ENCODE measurements at regions not wholly inside any gene's neighbourhood (a gene's known extent, or its start where the extent isn't known, plus 50 kb on each side); places are given as distances from the start of the nearest gene placed in this dataset.

DNA sequence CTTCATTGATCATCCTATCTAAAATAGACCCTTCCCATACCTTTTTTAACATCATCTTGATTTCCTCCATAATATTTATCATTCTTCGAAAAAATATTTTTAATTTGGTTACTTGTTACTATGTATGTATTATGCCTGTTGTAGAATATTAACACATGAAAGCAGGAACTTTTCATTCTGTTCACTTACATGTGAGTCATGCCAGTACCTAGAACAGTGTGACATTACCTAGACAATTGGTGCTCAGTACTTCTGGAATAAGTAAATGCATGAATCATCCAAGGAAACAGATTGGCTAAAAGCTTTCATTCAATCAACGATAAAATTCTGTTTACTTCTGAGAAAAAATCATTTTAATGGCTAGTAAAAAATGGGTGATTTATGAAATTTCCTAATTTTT, 76.4 kb downstream of the CXXC4 start:
- no peak overlapping the region for H3K4me3 Mint-ChIP-seq
- no peaks in the 10 kb centered on the region for H3K4me1 Mint-ChIP-seq
- H3K36me3 Mint-ChIP-seq = no peaks in the 10 kb centered on the region
- H3K9me3 Mint-ChIP-seq = no peaks in the 10 kb centered on the region
- H3K27ac Mint-ChIP-seq = no peak overlapping the region
- DNase-seq (ENCODE audit: low spot score in 2 of 2) (no peak), ATAC-seq (no peak)

DNA sequence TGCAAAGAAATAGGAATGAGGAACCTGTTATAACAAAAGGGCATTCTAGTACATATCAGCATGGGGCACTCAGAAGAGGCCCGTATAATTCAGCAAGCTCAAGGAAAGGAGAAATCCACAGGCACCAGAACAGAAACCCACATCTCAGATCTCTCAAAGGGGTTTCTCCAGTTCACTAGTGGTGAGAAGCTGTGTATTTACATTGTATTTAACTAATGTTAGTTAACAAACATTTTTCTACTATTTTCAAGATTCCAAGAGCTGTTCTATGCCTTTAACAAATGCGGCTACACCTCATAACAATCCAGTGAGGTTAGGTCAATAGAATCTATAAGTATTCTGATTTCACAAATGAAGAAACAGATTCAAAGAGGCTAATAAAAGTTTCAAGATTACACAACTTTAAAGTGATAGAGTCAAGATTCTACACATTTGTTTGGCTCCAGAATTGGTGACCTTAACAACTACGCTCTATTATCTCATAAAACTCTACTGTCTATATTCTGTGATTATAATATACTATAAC, 77.3 kb downstream of the CXXC4 start:
- ATAC-seq = no peak

DNA sequence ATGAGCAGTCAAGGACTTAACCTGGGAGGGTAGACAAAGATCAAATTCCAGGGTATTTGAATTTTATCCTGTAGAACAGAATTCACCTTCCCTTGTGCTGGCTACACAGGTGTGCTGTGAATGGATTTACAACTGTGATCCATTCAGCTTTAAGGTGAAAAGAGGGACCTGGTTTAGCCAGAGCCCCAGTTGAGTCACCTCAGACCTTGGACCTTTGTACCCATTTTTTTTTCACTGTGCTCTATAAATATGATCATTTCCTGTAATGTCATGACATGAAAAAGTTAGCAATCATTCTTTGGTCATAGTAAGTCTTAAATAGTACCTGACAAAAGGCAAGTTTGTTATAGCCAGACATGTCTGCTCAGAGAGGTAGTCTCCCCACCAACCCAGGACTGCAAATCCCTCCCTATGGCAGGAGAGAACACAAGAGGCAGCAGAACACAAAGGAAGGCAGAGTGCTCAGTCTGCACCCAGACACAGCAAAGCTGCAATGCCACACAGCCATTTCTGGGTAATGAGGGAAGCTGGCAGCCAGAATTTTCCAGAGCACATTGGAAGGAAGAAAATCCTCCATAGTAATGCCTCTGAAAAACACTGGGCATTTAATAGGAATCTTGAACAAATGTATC, 77.9 kb downstream of the CXXC4 start:
- ATAC-seq (no peak), DNase-seq (ENCODE audit: low spot score in 2 of 2) (no peak)
- Mint-ChIP-seq H3K36me3 (no peaks in the 10 kb centered on the region), H3K4me3 (no peak overlapping the region), H3K9me3 (no peaks in the 10 kb centered on the region), H3K4me1 (no peaks in the 10 kb centered on the region), H3K27ac (no peak overlapping the region)

More for the DNA sequence above, 77.3 kb downstream of the CXXC4 start:
- H3K4me3 Mint-ChIP-seq = no peak overlapping the region
- no peaks in the 10 kb centered on the region for H3K36me3 Mint-ChIP-seq
- no peaks in the 10 kb centered on the region for H3K9me3 Mint-ChIP-seq
- H3K4me1 Mint-ChIP-seq = no peaks in the 10 kb centered on the region
- no peak overlapping the region for H3K27ac Mint-ChIP-seq
- no peak for DNase-seq (ENCODE audit: low spot score in 2 of 2)

DNA sequence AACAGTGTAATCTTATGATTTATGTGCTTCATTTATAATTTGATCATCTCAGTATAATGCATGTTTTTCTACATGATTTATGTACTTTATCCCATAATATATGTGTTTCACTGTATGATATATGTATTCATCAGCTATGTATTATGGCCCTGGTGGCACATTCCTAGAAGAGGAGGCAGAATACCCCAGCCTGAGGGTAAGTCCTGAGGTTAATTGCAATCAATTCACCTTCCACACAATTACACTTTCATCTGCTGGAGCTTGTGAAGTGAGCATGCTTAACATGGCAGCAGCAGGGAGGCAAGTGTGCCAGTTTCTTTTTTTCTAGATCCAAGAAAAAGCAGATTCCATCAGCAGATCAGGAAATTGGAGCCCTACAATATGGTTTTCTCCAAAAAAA, 81.2 kb downstream of the CXXC4 start:
- no peaks in the 10 kb centered on the region for H3K36me3 Mint-ChIP-seq
- H3K9me3 Mint-ChIP-seq = no peaks in the 10 kb centered on the region
- H3K27ac Mint-ChIP-seq = no peak overlapping the region
- H3K4me1 Mint-ChIP-seq = no peaks in the 10 kb centered on the region
- DNase-seq (ENCODE audit: low spot score in 2 of 2) = no peak
- ATAC-seq = no peak
- H3K4me3 Mint-ChIP-seq = no peak overlapping the region

- H3K27ac Mint-ChIP-seq = no peak overlapping the region
Observed at GRCh38 chr4:104412344-104412743, 82.3 kb downstream of the CXXC4 start.

DNA sequence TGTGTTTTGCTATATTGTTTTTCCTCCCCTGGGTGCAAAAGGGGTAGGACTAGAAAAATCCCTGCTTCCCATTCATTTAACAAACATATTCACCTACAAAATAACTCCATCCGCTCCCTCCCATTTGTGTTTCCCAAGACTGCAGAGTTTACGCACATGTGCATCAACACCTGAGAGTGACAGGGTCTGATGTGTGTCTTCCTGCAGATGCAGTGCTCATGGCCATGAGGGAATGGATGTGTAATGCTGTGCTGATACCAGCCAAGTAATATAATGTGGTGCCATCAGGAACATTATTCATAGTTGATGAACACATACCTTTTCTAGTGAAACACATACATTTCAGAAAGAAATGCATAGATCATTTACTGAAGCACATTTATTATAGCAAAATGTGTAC, 83.2 kb downstream of the CXXC4 start:
- H3K27ac Mint-ChIP-seq = no peak overlapping the region
- no peak for ATAC-seq
- H3K36me3 Mint-ChIP-seq = no peaks in the 10 kb centered on the region
- DNase-seq (ENCODE audit: low spot score in 2 of 2) = no peak
- no peaks in the 10 kb centered on the region for H3K9me3 Mint-ChIP-seq
- H3K4me1 Mint-ChIP-seq = no peaks in the 10 kb centered on the region
- H3K4me3 Mint-ChIP-seq = no peak overlapping the region

More at GRCh38 chr4:104412344-104412743, 82.3 kb downstream of the CXXC4 start:
- DNase-seq (ENCODE audit: low spot score in 2 of 2) (no peak), ATAC-seq (no peak)
- no peaks in the 10 kb centered on the region for H3K9me3 Mint-ChIP-seq
- no peaks in the 10 kb centered on the region for H3K36me3 Mint-ChIP-seq
- H3K4me3 Mint-ChIP-seq = no peak overlapping the region
- no peaks in the 10 kb centered on the region for H3K4me1 Mint-ChIP-seq

DNA sequence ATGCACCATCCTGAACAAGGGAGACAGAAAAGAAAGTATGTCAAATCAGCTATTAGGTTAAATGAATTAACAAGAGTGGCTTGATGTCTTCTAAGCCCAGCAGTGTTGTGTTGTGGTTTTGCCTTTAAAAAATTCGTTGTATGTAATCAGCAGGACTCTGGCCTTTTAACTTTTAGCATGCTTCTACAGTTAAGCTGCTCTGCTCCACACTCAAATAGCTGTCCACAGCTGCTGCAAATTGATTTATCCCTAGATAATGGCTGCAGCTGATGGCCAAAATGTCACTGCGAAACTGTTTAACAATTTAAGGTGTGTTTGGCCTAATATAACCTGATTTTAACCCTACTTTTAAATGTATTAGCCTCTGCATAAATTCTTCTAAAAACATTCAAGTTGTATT, 85.8 kb downstream of the CXXC4 start:
- Mint-ChIP-seq H3K27ac (no peak overlapping the region), H3K36me3 (no peaks in the 10 kb centered on the region), H3K4me3 (no peak overlapping the region), H3K9me3 (no peaks in the 10 kb centered on the region), H3K4me1 (no peaks in the 10 kb centered on the region)
- no peak for ATAC-seq
- no peak for DNase-seq (ENCODE audit: low spot score in 2 of 2)

- no peak for DNase-seq (ENCODE audit: low spot score in 2 of 2)
- no peak for ATAC-seq
- Mint-ChIP-seq H3K4me3 (no peak overlapping the region), H3K36me3 (no peaks in the 10 kb centered on the region), H3K9me3 (no peaks in the 10 kb centered on the region), H3K4me1 (no peaks in the 10 kb centered on the region), H3K27ac (no peak overlapping the region)
Observed at GRCh38 chr4:104404361-104404760, 90.3 kb downstream of the CXXC4 start.

DNA sequence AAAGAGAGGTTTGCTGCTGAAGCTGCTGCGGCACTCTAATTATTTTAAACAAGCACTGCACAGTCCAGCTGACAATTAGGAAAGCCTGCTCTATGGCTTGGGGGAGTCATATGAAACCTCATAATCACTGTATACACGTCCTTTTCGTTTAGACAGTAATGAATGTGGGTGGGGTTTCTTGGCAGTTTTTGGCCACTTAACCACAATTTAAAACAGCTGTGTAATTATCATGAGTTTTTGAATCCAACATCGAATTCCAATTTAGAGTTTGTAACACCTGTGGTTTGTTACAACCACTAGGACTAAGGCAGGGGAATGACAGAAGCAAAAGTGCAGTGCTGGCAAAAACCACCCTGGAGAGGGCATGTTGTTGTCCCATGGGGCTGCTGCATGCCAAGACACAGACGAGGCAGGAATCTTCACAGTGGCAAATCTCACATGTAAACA, 99.5 kb downstream of the CXXC4 start:
- DNase-seq (ENCODE audit: low spot score in 2 of 2) (no peak), ATAC-seq (no peak)
- Mint-ChIP-seq H3K9me3 (peaks cover 3% of the 10 kb centered on the region), H3K4me1 (no peaks in the 10 kb centered on the region), H3K36me3 (no peaks in the 10 kb centered on the region), H3K27ac (no peak overlapping the region), H3K4me3 (no peak overlapping the region)

GRCh38 chr4:104394406-104395167, 100.1 kb downstream of the CXXC4 start:
- ATAC-seq (no peak), DNase-seq (ENCODE audit: low spot score in 2 of 2) (no peak)
- Mint-ChIP-seq H3K9me3 (peaks cover 3% of the 10 kb centered on the region), H3K4me3 (no peak overlapping the region), H3K36me3 (no peaks in the 10 kb centered on the region), H3K4me1 (no peaks in the 10 kb centered on the region), H3K27ac (no peak overlapping the region)

GRCh38 chr4:104393655-104394324, 100.9 kb downstream of the CXXC4 start:
- H3K27ac Mint-ChIP-seq = no peak overlapping the region

DNA sequence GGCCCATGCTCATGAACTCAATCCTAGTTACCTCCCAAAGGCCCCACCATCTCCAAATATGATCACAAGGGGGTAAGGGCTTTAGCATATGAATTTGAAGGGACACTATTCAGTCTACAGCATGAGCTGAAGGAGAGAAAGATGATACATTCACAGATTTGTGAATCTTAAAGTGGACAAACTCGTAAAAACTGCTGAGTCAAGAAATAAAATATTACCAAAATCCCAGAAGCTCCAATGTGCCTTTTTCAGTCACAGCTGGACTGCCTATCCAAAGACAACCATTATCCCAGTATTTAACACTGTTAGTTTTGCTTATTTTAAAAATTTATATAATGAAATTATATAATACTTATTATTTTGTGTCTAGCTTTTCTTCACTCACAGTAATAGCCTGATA, 109.0 kb downstream of the CXXC4 start:
- Mint-ChIP-seq H3K4me3 (no peak overlapping the region), H3K9me3 (peaks cover 6% of the 10 kb centered on the region), H3K36me3 (no peaks in the 10 kb centered on the region), H3K4me1 (no peaks in the 10 kb centered on the region), H3K27ac (no peak overlapping the region)
- ATAC-seq (no peak), DNase-seq (ENCODE audit: low spot score in 2 of 2) (no peak)

More at GRCh38 chr4:104393655-104394324, 100.9 kb downstream of the CXXC4 start:
- no peaks in the 10 kb centered on the region for H3K4me1 Mint-ChIP-seq
- H3K9me3 Mint-ChIP-seq = peaks cover 3% of the 10 kb centered on the region
- no peak for DNase-seq (ENCODE audit: low spot score in 2 of 2)
- no peaks in the 10 kb centered on the region for H3K36me3 Mint-ChIP-seq
- H3K4me3 Mint-ChIP-seq = no peak overlapping the region
- no peak for ATAC-seq

DNA sequence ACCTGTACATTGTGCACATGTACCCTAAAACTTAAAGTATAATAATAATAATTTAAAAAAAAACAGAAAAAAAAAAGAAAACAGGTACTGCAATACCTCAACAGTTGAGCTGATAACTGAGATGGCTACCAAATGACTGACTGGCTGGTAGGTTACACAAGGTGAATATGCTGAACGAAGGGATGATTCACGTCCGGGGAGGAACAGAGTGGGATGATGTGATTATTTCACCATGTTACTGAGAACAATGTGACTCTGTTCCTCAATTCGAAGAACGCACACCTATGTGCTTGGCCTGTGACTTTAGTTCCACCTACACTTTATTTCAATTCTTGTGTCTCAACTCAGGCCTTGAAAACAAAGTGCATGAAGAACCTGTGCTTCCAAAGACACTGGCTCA, 111.7 kb downstream of the CXXC4 start:
- H3K27ac Mint-ChIP-seq = no peak overlapping the region
- H3K36me3 Mint-ChIP-seq = no peaks in the 10 kb centered on the region
- H3K4me1 Mint-ChIP-seq = no peaks in the 10 kb centered on the region
- no peak overlapping the region for H3K4me3 Mint-ChIP-seq
- H3K9me3 Mint-ChIP-seq = peaks cover 6% of the 10 kb centered on the region
- ATAC-seq = no peak
- DNase-seq (ENCODE audit: low spot score in 2 of 2) = no peak

GRCh38 chr4:104381729-104382128, 113.0 kb downstream of the CXXC4 start:
- H3K9me3 Mint-ChIP-seq = peaks cover 6% of the 10 kb centered on the region
- H3K36me3 Mint-ChIP-seq = no peaks in the 10 kb centered on the region
- no peak for ATAC-seq

DNA sequence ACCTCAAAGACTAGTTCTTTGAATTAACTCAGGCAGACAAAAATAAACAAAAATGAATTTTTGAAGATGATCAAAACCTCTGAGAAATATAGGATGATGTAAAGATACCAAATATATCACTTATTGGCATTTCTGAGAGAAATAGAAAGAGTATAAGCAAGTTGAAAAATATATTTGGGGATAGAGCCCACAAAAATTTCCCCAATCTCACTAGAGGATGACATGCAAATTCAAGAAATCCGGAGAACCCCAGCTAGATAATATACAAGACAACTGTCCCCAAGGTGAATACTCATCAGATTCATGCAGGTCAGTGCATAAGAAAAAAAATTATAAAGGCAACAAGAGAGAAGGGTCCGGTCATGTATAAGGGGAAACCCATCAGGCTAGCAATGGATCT, 129.1 kb downstream of the CXXC4 start:
- no peak for ATAC-seq
- no peaks in the 10 kb centered on the region for H3K36me3 Mint-ChIP-seq
- H3K9me3 Mint-ChIP-seq = peaks cover 6% of the 10 kb centered on the region
- H3K27ac Mint-ChIP-seq = no peak overlapping the region
- DNase-seq (ENCODE audit: low spot score in 2 of 2) = no peak
- H3K4me1 Mint-ChIP-seq = no peaks in the 10 kb centered on the region
- H3K4me3 Mint-ChIP-seq = no peak overlapping the region

More at GRCh38 chr4:104381729-104382128, 113.0 kb downstream of the CXXC4 start:
- Mint-ChIP-seq H3K4me3 (no peak overlapping the region), H3K4me1 (no peaks in the 10 kb centered on the region), H3K27ac (no peak overlapping the region)
- DNase-seq (ENCODE audit: low spot score in 2 of 2) = no peak
